ENCODE measurements at regions not wholly inside any gene's neighbourhood (a gene's known extent, or its start where the extent isn't known, plus 50 kb on each side); places are given as distances from the start of the nearest gene placed in this dataset.

DNA sequence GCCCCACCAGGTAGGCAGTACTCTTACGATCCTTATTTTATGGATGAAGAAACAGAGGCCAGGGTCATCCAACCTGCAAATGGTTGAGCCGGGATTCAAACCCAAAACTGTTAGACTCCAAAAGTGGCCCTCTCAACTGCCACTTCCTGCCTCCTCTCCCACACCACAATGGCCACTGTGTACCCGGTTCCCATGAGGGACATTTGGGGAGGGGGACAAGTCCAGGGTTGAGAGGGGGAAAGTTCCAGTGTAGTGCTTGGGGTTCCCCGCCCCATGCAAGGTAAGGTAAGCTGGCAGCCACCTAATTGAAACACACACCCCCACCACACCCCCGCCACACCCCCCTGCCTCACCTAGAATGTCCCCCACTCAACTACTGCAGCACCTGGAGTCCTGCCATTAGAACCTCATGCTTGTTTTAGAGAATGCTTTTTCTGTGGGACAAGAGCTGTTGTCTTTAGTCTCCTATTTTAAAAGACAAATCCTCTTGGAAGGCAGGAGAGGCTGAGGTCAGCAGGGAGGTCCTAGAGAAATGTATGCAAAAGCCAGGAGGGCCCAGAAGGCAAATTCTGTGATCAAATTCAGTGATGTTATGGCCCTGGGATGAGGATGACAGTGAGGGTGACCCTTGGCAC, 145.2 kb downstream of the ZFP36L2 start:
- H4K20me1 ChIP-seq (ENCODE audit: insufficient read depth, poor library complexity, severe bottlenecking): no peaks in the 10 kb centered on the region
- TF ChIP-seq, protein P1, sequence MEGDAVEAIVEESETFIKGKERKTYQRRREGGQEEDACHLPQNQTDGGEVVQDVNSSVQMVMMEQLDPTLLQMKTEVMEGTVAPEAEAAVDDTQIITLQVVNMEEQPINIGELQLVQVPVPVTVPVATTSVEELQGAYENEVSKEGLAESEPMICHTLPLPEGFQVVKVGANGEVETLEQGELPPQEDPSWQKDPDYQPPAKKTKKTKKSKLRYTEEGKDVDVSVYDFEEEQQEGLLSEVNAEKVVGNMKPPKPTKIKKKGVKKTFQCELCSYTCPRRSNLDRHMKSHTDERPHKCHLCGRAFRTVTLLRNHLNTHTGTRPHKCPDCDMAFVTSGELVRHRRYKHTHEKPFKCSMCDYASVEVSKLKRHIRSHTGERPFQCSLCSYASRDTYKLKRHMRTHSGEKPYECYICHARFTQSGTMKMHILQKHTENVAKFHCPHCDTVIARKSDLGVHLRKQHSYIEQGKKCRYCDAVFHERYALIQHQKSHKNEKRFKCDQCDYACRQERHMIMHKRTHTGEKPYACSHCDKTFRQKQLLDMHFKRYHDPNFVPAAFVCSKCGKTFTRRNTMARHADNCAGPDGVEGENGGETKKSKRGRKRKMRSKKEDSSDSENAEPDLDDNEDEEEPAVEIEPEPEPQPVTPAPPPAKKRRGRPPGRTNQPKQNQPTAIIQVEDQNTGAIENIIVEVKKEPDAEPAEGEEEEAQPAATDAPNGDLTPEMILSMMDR (IDR thresholded peaks at IDR 0.05; ENCODE audit: poor library complexity): no peak
- TF ChIP-seq EZH2phosphoT487 (IDR thresholded peaks at IDR 0.05; ENCODE audit: low read depth, severe bottlenecking, unreplicated experiment) (no peak), EZH2 (IDR thresholded peaks at IDR 0.05; ENCODE audit: borderline replicate concordance) (no peak)
- H3K79me2 ChIP-seq: no peaks in the 10 kb centered on the region
- H3K9me3 ChIP-seq (ENCODE audit: low read depth): no peaks in the 10 kb centered on the region
- H3K27ac ChIP-seq: peak overlapping the region; percentile 93
- WGBS (ENCODE audit: low lambda C conversion rate, missing lambda C conversion rate): 94% methylated on average over 3 of the region's 5 CpGs
- no peak overlapping the region for H2AFZ ChIP-seq
- no peaks in the 10 kb centered on the region for H3K27me3 ChIP-seq
- H3K4me2 ChIP-seq: no peak overlapping the region
- DNase-seq (ENCODE audit: low spot score): no peak
- no peak overlapping the region for H3K4me3 ChIP-seq
- H3K36me3 ChIP-seq (replicated peaks; ENCODE audit: insufficient read depth, low read depth): no peaks in the 10 kb centered on the region
- H3K9me2 ChIP-seq (replicated peaks; ENCODE audit: insufficient read depth): no peaks in the 10 kb centered on the region
- H3K4me1 ChIP-seq (ENCODE audit: insufficient read depth): peaks cover 51% of the 10 kb centered on the region

DNA sequence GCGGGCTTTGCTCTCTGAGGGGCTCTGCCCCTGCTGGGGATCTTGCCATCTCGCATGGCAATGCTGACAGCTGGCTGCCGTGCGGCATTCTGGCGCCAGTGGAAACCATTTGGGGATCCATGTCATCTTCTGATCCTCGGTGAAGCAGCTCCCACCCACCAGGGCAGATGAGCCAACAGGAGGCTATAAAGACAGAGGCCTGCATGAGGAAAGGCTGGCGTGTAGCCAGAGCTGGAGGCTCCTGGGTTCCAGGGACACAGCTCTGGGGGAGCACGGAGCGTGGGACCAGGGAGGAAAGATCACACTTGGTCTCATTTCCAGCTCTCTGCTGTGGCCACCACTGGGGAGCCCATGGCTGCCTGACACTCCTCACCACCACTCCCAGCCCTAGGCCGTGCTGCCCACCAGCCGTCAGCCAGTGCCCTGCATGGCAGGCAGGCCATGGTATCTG, 145.8 kb downstream of the ZFP36L2 start:
- Histone ChIP-seq H3K27me3 (no peaks in the 10 kb centered on the region), H4K20me1 (ENCODE audit: insufficient read depth, poor library complexity, severe bottlenecking) (no peaks in the 10 kb centered on the region), H2AFZ (no peak overlapping the region), H3K36me3 (replicated peaks; ENCODE audit: insufficient read depth, low read depth) (no peaks in the 10 kb centered on the region), H3K27ac (no peak overlapping the region), H3K9me3 (ENCODE audit: low read depth) (no peaks in the 10 kb centered on the region), H3K79me2 (no peaks in the 10 kb centered on the region), H3K4me2 (no peak overlapping the region), H3K9me2 (replicated peaks; ENCODE audit: insufficient read depth) (no peaks in the 10 kb centered on the region), H3K4me1 (ENCODE audit: insufficient read depth) (peaks cover 51% of the 10 kb centered on the region), H3K4me3 (no peak overlapping the region)
- TF ChIP-seq, protein P1 (IDR thresholded peaks at IDR 0.05; ENCODE audit: poor library complexity): no peak
- TF ChIP-seq EZH2phosphoT487 (IDR thresholded peaks at IDR 0.05; ENCODE audit: low read depth, severe bottlenecking, unreplicated experiment) (no peak), EZH2 (IDR thresholded peaks at IDR 0.05; ENCODE audit: borderline replicate concordance) (no peak)
- WGBS (ENCODE audit: low lambda C conversion rate, missing lambda C conversion rate): 86% methylated on average over 11 of the region's 11 CpGs
- DNase-seq (ENCODE audit: low spot score): no peak

DNA sequence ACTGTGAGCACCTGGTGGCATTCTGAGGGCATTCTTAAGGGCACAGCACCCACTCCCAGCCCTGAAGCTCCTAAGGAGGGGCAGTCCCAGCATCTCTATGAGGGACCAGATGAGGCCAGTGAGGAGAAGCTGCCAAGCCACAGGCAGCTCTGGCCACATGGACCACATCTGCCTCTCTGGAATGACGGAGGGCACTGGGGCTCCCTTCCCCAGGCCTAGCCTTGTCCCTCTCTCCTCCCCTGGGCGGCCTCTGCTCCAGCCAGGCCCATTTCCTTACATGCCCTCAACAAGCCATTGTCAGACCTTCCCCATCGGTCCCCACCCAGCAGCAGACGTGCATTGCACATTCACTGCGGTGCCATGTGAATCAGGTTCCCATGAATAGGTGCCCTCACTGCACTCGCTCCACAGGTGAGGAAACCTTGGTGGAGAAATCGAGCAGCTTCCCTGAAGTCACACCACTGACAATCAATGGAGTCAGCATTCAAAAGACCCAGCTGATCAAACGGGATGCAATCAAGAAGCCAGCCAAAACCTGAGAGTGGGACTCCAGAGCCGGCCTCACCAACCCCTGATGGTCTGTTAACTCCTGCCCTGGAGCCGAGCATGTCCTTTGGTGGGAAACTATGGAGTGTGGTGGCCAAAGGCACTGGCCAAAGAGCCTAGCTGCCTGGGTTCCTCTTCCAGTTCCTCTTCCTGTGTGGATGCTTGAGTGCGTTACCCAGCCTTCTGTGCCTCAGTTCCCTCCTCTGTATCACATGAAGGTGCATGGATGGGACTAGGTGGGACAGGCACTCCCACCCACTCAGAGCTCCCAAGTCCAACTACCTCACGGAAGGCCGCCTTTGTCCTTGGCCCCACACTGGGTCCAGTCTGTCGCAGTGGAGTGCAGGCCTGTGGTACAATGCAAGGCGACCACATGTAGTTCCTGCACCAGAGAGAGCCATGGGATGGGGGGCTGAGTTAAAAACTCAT, 147.3 kb downstream of the ZFP36L2 start:
- no peak for DNase-seq (ENCODE audit: low spot score)
- Histone ChIP-seq H3K27me3 (no peaks in the 10 kb centered on the region), H3K36me3 (replicated peaks; ENCODE audit: insufficient read depth, low read depth) (no peaks in the 10 kb centered on the region), H3K79me2 (no peaks in the 10 kb centered on the region), H3K4me1 (ENCODE audit: insufficient read depth) (peaks cover 49% of the 10 kb centered on the region), H3K9me3 (ENCODE audit: low read depth) (no peaks in the 10 kb centered on the region), H4K20me1 (ENCODE audit: insufficient read depth, poor library complexity, severe bottlenecking) (no peaks in the 10 kb centered on the region), H3K4me2 (no peak overlapping the region), H3K4me3 (no peak overlapping the region), H3K27ac (no peak overlapping the region), H2AFZ (no peak overlapping the region), H3K9me2 (replicated peaks; ENCODE audit: insufficient read depth) (no peaks in the 10 kb centered on the region)
- TF ChIP-seq EZH2 (IDR thresholded peaks at IDR 0.05; ENCODE audit: borderline replicate concordance) (no peak), EZH2phosphoT487 (IDR thresholded peaks at IDR 0.05; ENCODE audit: low read depth, severe bottlenecking, unreplicated experiment) (no peak)
- TF ChIP-seq, protein P1 (IDR thresholded peaks at IDR 0.05; ENCODE audit: poor library complexity): no peak
- WGBS (ENCODE audit: low lambda C conversion rate, missing lambda C conversion rate): 93% methylated on average over 15 of the region's 15 CpGs
